ENCODE measurements at regions not wholly inside any gene's neighbourhood (a gene's known extent, or its start where the extent isn't known, plus 50 kb on each side); places are given as distances from the start of the nearest gene placed in this dataset.

GRCh38 chr13:57087006-57087405 lies 53.7 kb upstream of the PRR20A start:
- Mint-ChIP-seq H3K36me3 (ENCODE audit: insufficient read depth) (no peaks in the 10 kb centered on the region), H3K4me1 (no peaks in the 10 kb centered on the region), H3K27me3 (no peaks in the 10 kb centered on the region), H3K27ac (ENCODE audit: low read depth) (no peak overlapping the region), H3K4me3 (no peak overlapping the region), H3K9me3 (peaks cover 6% of the 10 kb centered on the region)
- no peak for ATAC-seq (replicated peaks; ENCODE audit: extremely low read depth, poor library complexity, severe bottlenecking)
- no peak for DNase-seq (ENCODE audit: low spot score in 2 of 2)

Measured in central memory CD8-positive, alpha-beta T cell (primary cell).